Non-pigmented ciliary epithelial cell (primary cell): ENCODE measurements at regions not wholly inside any gene's neighbourhood (a gene's known extent, or its start where the extent isn't known, plus 50 kb on each side); places are given as distances from the start of the nearest gene placed in this dataset.

Experiments
- DNase-seq: peaks from one replicate; pipeline ENCODE4 v3.0.0-alpha.2; 2010; ENCODE audit warnings: low read depth

GRCh38 chr10:8420182-8420581 is 365.7 kb downstream of the GATA3 start:
- no peak for DNase-seq

DNA sequence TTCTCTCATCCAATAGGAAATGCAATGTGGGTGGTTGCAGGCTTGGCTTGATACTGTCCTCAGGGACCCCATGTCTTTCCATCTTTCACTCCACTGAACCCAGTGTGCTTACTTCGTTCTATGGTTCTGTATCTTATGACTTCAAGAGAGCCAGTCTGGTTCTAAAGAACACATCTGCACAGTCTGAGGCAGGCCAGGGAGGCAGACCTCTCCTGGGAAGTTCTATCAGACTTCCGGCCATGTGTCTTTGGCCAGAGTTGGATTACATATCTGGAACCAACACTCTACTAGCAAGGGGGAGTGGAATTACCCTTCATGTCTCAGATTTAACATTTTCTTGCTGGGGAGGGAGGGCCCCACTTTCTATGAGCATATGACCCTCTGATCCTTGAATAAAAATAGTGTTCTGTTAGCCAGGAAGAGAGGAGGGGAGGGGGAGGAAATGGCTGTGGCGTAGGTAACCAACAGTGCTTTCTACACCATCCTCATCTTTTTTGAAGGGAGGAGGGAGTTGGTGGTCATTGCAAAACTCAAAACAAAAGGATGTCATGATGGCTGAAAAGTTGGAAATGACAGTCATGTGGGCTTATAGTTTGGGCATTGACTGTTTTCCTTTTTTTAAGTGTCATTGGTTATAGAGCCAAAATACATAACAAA is 370.2 kb downstream of the GATA3 start:
- DNase-seq = no peak

GRCh38 chr10:8428654-8429053 is 374.2 kb downstream of the GATA3 start:
- no peak for DNase-seq

- DNase-seq = no peak
Measured at GRCh38 chr10:8430321-8430720, 375.8 kb downstream of the GATA3 start.

DNA sequence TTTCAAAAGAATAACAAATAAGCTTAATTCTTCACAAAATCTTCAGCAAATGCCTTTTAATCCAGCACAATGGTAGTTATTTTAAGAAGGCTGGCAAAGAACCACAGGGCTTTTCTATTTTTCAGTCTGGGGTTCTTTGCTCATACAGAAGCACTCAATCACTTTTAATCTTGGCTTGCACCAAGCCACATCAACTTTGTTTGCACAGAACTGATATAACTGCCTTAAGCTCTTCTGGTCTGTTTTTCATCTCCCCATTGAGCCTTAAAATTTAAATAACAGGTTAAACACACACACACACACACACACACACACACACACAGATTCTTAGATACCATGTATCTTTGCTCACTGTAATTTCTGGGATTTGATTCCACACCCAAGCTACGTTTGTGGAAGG is 377.0 kb downstream of the GATA3 start:
- no peak for DNase-seq

DNA sequence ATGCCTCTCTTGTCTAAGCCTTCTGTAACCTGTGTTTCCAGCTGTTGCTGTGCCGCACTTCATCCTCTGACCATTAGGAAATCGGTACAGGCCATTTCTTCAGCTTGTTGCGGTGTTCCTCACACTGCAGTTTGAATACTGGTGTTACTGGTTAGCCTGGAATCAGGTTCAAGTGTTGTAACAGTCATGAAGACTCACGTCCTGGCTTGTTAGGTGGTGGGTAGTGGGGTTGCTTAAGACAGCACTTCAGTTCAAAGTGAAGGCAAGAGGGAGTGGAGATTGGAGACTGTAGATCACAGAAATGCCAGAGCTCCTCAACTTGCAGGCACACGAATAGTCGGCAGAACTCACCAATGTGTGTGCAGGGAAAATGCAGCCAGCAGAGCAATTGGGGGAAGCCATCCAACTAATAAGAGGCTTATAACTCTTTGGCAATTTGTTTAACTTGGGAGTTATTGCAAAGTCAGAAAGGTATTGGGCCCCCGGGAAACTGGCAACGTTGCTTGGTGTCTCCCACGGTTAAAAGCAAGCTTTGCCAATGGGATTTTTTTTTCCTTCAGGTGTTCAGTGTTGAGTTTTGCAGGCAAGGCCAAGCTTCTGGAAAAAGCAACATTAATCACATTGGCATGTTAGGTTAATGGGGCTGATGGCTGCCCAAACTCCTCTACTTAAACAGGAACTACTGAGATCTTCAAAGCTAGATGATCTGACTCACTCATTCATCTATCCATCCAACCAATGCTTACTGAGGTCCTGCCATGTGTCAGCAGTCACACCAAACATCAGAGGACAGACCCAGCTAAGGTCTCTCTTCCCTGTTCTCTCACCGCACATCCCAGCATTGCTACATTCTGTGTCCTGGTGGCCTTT is 380.9 kb downstream of the GATA3 start:
- DNase-seq = no peak

DNA sequence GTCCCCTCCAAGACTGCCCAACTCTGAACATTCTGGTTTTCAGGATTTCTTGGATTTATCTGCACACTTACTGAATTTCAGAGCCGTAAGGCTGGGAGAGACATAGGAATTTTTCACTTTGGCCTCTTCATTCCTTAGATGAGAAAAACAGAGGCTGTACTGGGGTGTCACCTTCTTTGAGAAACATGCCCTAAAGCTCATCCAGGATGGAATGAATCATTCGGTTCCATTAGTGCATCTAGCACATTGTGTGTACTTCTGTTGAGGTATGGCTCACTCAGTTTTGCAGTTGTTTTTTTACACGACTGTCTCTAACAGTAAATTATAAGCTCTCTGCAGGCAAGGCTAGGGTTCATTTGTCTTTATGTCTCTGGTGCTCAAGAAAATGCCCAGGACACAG is 383.4 kb downstream of the GATA3 start:
- no peak for DNase-seq

DNA sequence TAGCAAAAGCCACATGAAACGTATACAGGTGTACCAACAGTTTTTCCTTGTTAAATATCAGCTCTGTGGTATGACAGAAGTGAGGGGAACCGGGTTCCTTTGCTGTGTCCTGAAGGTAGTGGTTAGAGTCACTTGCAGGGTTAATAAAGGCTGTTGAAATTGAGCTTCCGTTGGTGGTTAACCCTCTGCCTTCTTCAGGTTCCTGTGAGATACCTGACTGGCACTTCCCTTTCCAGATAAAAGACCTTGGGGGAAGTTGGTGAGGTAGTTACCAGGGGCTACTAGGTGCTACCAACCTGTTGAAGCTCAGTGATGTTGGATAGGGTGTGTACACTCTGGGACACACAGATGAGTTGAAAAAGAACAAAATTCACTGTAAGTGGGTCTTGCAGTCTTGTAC is 384.1 kb downstream of the GATA3 start:
- no peak for DNase-seq

- DNase-seq = no peak
Measured at GRCh38 chr10:8439040-8439439, 384.6 kb downstream of the GATA3 start.

DNA sequence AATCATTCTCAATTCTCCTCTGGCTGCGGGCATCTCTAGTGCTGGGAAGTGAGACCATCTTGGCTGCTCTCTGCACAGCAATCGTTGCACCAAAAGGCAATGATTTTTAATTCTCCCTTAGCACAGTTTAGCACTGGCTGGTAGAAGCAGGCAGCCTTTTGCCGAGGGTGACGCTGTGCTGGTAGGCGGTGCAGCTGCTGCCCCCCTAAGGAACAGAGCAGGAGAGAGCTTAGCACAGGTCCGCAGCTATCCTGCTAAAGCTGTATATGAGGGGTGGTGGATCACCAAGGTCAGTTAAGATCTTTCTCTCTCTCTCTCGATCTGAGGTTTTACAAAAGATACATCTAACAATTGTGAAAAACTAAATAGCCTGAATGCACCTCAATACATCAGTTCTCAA is 390.1 kb downstream of the GATA3 start:
- DNase-seq = no peak

DNA sequence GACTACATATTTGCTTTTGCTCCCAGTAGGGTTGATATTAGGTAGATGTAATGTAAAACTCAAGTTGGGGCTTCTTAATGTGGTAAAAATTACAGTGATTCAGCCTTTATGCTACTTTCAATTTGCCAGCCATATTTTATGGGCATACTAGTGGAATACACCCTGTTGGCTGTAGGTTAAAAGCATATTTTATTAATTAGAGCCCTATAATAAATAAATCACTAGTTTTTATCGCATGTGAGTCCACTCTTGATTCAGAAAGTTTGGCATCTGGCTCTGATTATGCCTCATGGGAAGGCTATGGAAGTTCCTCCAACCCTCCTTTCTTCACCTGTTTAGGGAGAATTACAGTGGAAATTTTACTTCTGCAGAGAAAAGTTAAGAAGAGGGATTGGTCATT is 390.9 kb downstream of the GATA3 start:
- DNase-seq = no peak

DNA sequence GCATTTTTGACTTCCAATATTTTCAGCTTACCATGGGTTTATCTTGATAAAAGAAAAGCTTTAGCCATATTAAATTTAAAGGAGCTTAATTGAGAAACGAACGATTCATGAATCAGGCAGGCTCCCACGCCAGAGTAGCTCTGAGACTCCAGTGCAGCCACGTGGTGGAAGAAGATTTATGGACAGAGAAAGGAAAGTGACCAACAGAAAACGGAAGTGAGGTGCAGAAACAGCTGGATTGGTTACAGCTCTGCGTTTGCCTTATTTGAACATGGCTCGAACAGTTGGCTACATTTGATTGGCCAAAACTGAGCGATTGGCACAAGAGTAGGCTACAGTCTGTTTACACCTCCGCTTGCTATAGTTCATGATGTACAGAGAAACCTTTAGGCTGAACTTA is 395.4 kb downstream of the GATA3 start:
- DNase-seq = no peak

GRCh38 chr10:8453587-8453986 is 399.1 kb downstream of the GATA3 start:
- no peak for DNase-seq

- DNase-seq = no peak
Measured at GRCh38 chr10:8454357-8454756, 399.9 kb downstream of the GATA3 start.

- DNase-seq = no peak
Measured at GRCh38 chr10:8455181-8455580, 400.7 kb downstream of the GATA3 start.

GRCh38 chr10:8456386-8456785 is 401.9 kb downstream of the GATA3 start:
- DNase-seq = no peak

- DNase-seq = no peak
Measured at GRCh38 chr10:8460626-8461025, 406.1 kb downstream of the GATA3 start.

DNA sequence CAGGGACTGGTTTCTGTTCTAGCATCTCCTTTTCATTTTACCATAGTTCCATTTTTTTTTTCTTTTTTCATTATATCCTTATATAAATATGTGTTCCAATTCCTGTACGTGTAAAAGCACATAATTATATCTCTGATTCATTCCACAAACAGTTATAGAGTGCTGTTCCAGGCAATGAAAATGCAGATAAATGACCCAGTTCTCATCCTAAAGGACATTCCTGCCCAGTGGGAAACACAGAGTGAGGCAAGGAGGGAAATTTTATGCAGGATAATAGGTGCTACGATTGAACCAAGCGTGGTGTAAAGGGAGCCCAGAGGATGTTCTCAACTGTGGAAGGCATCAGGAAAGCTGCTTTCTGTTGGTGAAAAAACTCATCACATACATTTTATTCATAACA is 408.1 kb downstream of the GATA3 start:
- DNase-seq = no peak

GRCh38 chr10:8463853-8464252 is 409.4 kb downstream of the GATA3 start:
- no peak for DNase-seq

- no peak for DNase-seq
Measured at GRCh38 chr10:8468477-8468876, 414.0 kb downstream of the GATA3 start.

DNA sequence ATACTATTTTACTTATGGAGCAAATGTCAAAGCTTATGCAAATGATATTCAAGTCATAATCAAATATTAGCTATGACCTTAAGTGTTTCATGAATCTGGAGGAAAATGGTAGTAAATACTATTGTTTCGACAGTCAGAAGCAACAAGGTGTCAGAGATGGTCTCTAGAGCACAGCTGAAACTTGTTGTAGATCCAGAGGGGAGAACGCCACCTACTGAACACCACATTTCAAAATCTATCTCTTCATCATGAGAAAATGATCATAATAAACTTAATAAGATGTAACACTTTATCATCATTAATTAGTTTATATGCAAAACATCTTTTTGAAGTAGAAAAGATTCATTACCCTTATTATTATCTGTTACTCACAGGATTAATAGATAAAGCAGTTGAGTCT is 418.7 kb downstream of the GATA3 start:
- DNase-seq = no peak

- no peak for DNase-seq
Measured at GRCh38 chr10:8477300-8477699, 422.8 kb downstream of the GATA3 start.

DNA sequence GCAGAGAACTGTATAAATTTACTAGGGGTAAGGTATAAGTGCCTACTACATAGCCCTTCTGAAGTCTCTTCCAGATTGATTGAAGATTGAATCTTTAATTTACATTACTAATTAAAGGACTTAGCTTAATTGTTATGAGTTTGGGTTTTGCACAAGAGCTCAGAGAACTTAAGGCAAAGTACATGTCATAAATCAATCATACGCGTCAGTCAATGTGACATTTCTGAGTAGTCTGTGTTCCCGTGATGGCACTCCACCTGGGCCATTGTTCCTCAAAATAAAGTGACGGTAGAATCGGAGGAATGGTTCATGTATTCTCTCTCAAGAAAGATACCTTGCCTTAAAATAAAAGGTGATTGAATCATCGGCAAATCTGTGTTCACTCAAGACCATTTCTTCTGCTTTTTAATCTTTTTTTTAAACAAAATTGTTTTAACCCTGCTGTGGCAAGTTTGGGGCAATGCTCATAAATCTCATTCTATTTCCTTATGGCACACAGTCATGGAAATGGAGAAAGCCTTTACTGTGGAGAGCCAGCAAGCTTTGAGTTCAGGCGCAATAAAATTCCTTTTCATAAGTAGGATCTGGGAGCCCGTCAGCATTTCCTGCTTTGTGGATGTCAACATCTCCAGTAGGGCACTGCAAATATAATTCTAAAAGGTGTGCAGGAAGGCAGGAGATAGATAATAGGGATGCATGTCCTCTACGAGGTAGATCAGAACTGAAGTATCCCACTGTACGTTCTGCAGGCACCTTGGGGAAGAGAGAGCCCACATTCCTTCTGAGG is 427.4 kb downstream of the GATA3 start:
- no peak for DNase-seq
